Endothelial cell of umbilical vein (primary cell): ENCODE measurements at regions not wholly inside any gene's neighbourhood (a gene's known extent, or its start where the extent isn't known, plus 50 kb on each side); places are given as distances from the start of the nearest gene placed in this dataset.

Experiments
- CTCF ChIP-seq, 2 donors: IDR thresholded peaks; 1 replicate in 1 of 2; 2 replicates in 1 of 2; pipeline ENCODE4 v1.5.1; 2011; ENCODE audit warnings: low read length in 2 of 2, mild to moderate bottlenecking in 2 of 2, moderate library complexity in 2 of 2, control low read depth in 1 of 2, inconsistent platforms in 1 of 2, low read depth in 1 of 2; ENCODE audit not compliant: insufficient read depth in 1 of 2; ENCODE audit errors: extremely low read depth in 1 of 2
- EZH2 ChIP-seq: IDR thresholded peaks from 2 replicates; pipeline ENCODE4 v1.6.1; 2012; ENCODE audit warnings: borderline replicate concordance, low read depth, mild to moderate bottlenecking, moderate library complexity, low read length, inconsistent platforms; ENCODE audit not compliant: severe bottlenecking
- FOS ChIP-seq: IDR thresholded peaks from 2 replicates; pipeline ENCODE4 v1.6.1; 2011; ENCODE audit warnings: mild to moderate bottlenecking, low read length, moderate library complexity, borderline replicate concordance; ENCODE audit not compliant: insufficient read depth
- JUN ChIP-seq: IDR thresholded peaks from 2 replicates; pipeline ENCODE4 v1.6.1; 2011; ENCODE audit warnings: borderline replicate concordance, low read depth; ENCODE audit not compliant: insufficient read length, insufficient read depth
- MAX ChIP-seq: IDR thresholded peaks from 2 replicates; pipeline ENCODE4 v1.6.1; 2011; ENCODE audit not compliant: insufficient read depth, insufficient read length
- POLR2A ChIP-seq: IDR thresholded peaks from 2 replicates; pipeline ENCODE4 v1.6.1; 2012; ENCODE audit warnings: low read depth, mild to moderate bottlenecking, control low read depth, low read length
- POLR2AphosphoS5 ChIP-seq: IDR thresholded peaks from 2 replicates; pipeline ENCODE4 v1.6.1; 2012; ENCODE audit warnings: low read depth, mild to moderate bottlenecking, control low read depth, low read length, moderate library complexity; ENCODE audit not compliant: insufficient read depth

GRCh38 chr12:19932413-19932812, 435.9 kb upstream of the PDE3A start:
- no peak for TF ChIP-seq CTCF (IDR thresholded peaks at IDR 0.05; ENCODE audit: extremely low read depth in 1 of 2, insufficient read depth in 1 of 2, low read depth in 1 of 2, low read length in 2 of 2)
- no peak for TF ChIP-seq EZH2
- TF ChIP-seq POLR2A = no peak
- TF ChIP-seq POLR2AphosphoS5 = no peak
- TF ChIP-seq MAX = no peak
- TF ChIP-seq JUN = no peak
- TF ChIP-seq FOS = no peak
